ENCODE measurements at regions not wholly inside any gene's neighbourhood (a gene's known extent, or its start where the extent isn't known, plus 50 kb on each side); places are given as distances from the start of the nearest gene placed in this dataset.

GRCh38 chr2:37425408-37425807 lies 81.0 kb downstream of the QPCT start:
- DNase-seq: no peak

- no peak for DNase-seq
Observed at GRCh38 chr2:37427241-37427640, 82.8 kb downstream of the QPCT start.

- DNase-seq: no peak
Observed at GRCh38 chr2:37436323-37436722, 91.9 kb downstream of the QPCT start.

DNA sequence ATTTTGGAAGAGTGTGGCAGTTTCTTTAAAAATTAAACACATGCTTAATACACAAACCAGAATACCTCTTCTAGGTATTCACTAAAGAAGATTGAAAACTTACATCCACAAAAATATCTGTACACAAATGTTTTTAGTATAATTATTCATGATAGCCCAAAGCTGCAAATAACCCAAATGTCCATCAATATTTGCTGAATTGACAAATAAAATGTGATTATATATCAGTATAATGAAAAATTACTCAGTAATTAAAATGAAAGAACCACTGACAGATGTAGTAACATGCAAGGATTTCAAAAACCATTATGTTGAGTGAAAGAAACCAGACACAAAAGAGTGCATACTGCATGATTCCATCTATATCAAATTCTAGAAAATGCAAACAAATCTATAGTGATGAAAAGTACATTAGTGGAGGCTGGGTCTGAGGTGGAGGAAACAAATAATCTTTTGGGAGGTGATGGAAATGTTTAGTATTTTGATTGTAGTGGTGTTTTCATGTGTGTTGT lies 94.8 kb downstream of the QPCT start:
- no peak for DNase-seq

- DNase-seq: no peak
Observed at GRCh38 chr2:37441055-37441454, 96.6 kb downstream of the QPCT start.

- DNase-seq: no peak
Observed at GRCh38 chr2:37443082-37443481, 98.7 kb downstream of the QPCT start.

DNA sequence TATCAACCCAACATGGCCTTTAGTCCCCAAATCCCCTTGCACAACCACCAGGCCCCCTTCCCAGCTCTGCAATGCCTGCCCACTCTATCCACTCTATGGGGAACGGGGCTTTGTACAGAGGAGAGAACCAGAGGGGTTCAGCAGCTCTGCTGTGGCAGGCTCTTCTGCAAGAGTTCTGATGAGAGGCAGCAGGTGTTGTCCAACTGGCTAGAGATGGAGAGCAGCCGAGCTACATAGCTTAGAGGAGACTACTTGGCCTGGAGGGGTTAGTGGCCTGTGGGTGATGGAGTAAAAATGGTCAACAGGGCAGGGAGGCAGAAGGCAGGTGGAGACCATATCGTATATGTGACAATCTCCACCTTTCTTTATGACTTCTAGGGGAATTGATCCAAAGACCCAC lies 103.0 kb downstream of the QPCT start:
- DNase-seq: no peak

- DNase-seq: no peak
Observed at GRCh38 chr2:37448342-37449120, 104.1 kb downstream of the QPCT start.

DNA sequence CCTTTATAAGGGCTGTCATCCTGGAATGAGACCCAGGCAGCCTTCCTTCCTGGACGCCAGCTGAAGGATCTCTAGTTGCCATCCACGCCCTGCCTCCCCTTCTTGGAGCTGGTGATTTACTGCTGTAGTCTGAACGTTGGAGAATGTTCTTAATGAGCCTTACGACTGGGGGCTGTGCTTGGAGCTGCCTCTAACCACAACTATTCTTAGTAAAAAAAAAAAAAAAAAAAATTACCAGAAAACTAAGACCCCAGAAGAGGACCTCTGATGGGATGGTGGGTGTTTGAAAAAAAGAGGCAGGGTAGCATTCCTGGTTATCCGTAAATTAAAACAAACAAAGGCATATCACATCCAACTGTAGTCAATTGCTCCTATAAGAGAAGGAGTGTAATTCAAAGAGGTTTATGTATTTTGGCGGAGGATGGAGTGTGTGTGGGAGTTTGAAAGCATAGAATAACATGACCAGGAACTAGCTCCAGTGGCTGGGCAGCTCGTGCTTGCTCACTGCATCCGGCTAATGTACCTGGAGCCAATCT lies 105.4 kb downstream of the QPCT start:
- DNase-seq: no peak

- no peak for DNase-seq
Observed at GRCh38 chr2:37453027-37453426, 108.6 kb downstream of the QPCT start.

DNA sequence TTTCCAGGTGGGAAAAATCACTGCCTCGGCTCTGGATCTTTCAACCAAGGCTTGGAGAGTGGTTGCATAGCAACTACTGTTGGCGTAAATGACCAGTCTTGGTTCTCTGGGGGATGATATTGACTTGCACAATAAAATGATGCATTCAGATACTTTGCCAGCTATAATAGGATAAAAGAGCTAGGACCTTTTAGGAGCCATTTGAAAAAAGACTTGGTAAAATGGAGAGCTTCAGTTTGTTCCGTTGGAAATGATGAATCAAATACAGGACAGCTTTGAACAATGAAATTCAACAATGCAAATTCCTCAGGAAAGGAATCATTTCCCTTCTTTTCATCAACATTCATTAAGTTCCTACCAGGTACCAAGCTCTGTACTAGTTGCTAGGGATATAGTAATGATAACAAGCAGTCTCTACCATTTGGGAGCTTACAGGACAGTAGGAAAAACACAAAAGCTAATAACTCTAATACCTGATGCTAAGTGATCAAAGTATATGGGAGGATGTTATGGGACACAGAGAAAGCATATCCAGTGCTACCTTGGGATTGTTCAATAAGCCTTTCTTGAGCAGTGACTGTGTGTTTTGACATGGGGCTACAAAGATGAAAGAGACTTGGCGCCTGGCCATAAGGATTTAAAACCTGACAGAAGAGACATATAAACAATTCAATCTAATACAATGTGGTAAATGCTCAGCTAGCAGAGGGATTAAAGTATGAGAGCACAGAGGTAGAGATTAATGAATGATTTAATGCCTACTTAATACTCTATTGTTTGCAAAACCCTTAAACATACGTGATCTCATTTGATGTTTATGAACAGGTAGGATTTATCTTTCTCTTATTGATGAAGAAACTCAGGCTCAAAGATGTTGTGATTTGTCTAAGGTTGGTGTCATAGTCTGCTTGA lies 110.7 kb downstream of the QPCT start:
- DNase-seq: no peak

GRCh38 chr2:37456479-37456878 lies 112.0 kb downstream of the QPCT start:
- no peak for DNase-seq

GRCh38 chr2:37457401-37457901 lies 113.0 kb downstream of the QPCT start:
- DNase-seq: no peak

GRCh38 chr2:37458133-37458532 lies 113.7 kb downstream of the QPCT start:
- DNase-seq: no peak

DNA sequence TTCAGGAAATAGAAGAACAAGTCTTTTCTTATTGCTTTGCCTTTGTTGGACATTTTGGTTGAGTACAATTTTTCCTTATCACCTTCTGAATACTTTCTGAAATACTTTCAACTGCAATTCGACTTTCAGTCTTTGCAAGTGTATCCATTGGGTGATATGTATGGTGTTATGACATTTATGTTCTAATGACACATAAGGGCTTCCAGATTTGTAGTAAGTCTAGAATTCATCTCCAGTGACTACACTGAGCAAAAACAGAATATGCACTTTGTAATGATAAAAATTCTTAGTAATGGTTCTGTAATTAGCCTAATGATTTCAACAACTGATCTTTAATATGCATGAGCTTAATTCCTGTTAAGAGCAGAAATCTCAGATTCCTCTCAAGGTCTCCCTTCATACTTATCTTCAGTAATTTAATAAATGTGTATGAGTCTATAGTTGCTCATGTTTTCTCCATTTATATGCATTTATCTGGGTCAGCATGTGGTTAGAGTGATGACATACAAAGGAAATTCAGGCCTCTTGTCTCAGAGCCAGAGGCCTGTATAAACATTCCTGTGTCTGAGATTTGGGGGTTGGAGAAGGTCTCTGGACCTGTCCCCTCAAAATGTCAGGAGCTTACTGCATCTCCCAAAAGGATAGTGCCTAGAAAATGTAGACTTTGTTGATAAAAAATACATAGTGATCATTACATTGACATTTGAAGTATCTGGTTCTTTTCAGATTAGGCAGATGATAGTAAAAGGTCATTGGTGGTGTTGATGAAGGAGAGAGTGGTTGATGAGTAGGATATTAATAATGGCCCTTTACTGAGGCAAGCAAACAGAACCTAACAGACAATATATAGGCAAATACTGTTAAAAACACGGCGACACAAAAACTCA lies 114.9 kb downstream of the QPCT start:
- DNase-seq: no peak

GRCh38 chr2:37460896-37461229 lies 116.4 kb downstream of the QPCT start:
- DNase-seq: no peak

DNA sequence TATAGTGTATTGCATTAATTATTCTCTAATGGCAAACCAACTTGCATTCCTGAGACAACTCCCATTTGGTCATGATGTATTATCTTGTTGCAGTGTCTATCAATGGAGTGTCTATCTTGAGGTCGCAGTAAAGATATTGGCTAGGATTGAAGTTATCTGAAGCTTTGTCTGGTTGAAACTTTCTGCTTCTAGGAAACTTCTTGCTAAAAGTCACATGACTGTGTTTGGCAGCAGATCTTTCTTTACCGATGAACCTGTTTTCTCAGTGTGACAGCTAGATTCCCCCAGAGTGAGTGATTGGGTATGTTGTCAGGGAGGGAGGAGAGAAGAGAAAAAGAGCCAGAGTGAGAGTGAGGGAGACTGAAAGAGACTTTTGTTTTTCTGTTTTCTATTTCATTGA lies 119.6 kb downstream of the QPCT start:
- no peak for DNase-seq

DNA sequence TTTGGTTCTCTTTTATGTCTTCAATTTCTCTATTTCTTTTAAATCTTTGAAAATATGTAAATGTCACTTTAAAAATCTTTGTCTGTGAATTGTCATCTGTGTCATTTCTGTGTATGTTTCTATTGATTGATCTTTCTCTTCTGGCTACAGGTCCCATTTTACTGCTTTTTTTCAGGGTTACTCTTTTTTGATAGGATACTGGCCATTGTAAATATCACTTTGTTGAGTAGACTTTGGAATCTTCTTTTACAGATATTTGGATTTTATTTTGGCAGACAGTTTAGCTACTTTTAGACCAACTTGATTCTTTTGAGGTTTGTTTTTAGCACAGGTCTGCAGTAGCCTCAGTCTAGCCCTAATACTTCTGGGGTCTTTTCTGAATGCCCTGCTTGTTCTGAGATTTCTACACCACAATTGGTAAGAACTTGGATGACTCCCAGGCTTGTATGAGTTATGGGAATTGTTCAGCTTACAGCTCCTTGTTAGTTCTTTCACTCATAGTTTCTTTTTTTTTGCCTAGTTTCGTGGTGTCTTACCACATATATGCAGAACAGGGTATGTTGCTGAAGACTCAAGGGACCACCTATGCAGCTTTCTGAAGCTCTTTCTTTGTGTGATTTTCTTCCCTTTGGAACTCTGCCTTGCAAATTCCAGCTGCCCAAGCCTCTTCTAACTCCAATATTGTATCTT lies 122.2 kb downstream of the QPCT start:
- DNase-seq: no peak

DNA sequence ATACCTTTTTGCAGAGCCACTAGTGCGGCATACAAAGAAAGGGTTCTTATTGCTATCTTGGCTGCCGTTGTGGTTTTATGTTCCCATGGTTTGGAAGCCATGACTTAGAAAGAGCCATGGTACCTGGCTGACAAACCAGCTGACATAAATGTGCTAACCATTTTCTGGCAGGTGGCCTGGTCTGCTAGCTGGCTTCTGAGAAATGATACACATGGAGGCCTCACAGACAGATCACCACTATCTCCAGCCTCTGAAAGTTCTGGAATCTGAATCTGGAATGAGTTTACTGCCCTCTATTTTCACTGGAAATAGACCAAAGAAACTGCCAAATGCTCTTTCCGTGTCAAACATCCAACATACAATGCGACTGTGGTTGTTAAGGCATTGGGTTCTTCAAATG lies 123.7 kb downstream of the QPCT start:
- DNase-seq: no peak

GRCh38 chr2:37469126-37469525 lies 124.7 kb downstream of the QPCT start:
- DNase-seq: no peak

DNA sequence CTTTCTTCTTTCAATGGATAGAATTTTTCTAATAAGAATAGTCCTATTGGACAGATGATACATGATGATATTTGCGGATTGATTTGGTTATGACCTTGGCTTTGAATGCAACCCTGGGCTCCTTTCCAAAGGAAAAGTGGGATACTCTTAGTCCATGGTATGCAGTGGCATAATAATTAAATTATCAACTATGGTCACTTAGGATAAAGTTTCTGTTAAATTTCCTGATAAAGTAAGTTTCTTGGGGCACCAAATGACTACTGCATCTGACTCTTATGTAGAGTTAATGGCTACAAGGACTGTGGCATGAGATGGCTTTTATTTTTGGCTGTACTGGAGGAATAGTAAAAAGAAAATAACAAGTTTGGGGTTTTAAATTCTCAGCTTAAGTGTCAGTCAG lies 126.7 kb downstream of the QPCT start:
- no peak for DNase-seq

GRCh38 chr2:37471994-37472393 lies 127.6 kb downstream of the QPCT start:
- DNase-seq: no peak

Data from T-helper 9 cell (primary cell).